Glutamatergic neuron (in vitro differentiated cells): ENCODE measurements at regions not wholly inside any gene's neighbourhood (a gene's known extent, or its start where the extent isn't known, plus 50 kb on each side); places are given as distances from the start of the nearest gene placed in this dataset.

Experiments
- DNase-seq: peaks from one replicate; pipeline ENCODE4 v3.0.0; 2022
- H3K27ac Mint-ChIP-seq: one replicate; pipeline ENCODE4 v1.8.0; 2020; ENCODE audit warnings: mild to moderate bottlenecking, mixed read lengths, inconsistent platforms; ENCODE audit not compliant: unreplicated experiment
- H3K27me3 Mint-ChIP-seq: one replicate; pipeline ENCODE4 v1.8.0; 2020; ENCODE audit warnings: mild to moderate bottlenecking, moderate library complexity, mixed read lengths, inconsistent platforms; ENCODE audit not compliant: unreplicated experiment
- H3K36me3 Mint-ChIP-seq: one replicate; pipeline ENCODE4 v1.8.0; 2020; ENCODE audit warnings: mild to moderate bottlenecking, mixed read lengths, inconsistent platforms; ENCODE audit not compliant: unreplicated experiment
- H3K4me1 Mint-ChIP-seq: one replicate; pipeline ENCODE4 v1.8.0; 2020; ENCODE audit warnings: mild to moderate bottlenecking, low read depth, mixed read lengths, inconsistent platforms; ENCODE audit not compliant: unreplicated experiment
- H3K4me3 Mint-ChIP-seq: one replicate; pipeline ENCODE4 v1.8.0; 2020; ENCODE audit warnings: mild to moderate bottlenecking, mixed read lengths, inconsistent platforms; ENCODE audit not compliant: unreplicated experiment
- H3K9me3 Mint-ChIP-seq: one replicate; pipeline ENCODE4 v1.8.0; 2020; ENCODE audit warnings: mild to moderate bottlenecking, moderate library complexity, mixed read lengths, inconsistent platforms; ENCODE audit not compliant: unreplicated experiment
- CTCF ChIP-seq: fragments of 200-600 bp; sonication (generic); IDR thresholded peaks from one replicate; pipeline ENCODE4 v1.5.0; 2021; ENCODE audit not compliant: partially characterized antibody, unreplicated experiment

GRCh38 chr2:58608146-58608545 lies 367.0 kb upstream of the FANCL start:
- no peaks in the 10 kb centered on the region for H3K27me3 Mint-ChIP-seq
- peak overlapping the region; percentile 60 for H3K27ac Mint-ChIP-seq
- H3K36me3 Mint-ChIP-seq: no peaks in the 10 kb centered on the region
- TF ChIP-seq CTCF: no peak
- no peak overlapping the region for H3K4me3 Mint-ChIP-seq
- peaks cover 26% of the 10 kb centered on the region for H3K4me1 Mint-ChIP-seq
- DNase-seq: no peak
- peaks cover 2% of the 10 kb centered on the region for H3K9me3 Mint-ChIP-seq

GRCh38 chr2:58607448-58607847 lies 366.3 kb upstream of the FANCL start:
- H3K27ac Mint-ChIP-seq: peak overlapping the region; percentile 60

GRCh38 chr2:58606799-58607198 lies 365.7 kb upstream of the FANCL start:
- Mint-ChIP-seq H3K27me3 (no peaks in the 10 kb centered on the region), H3K4me3 (no peak overlapping the region), H3K27ac (peak overlapping the region; percentile 86), H3K4me1 (peaks cover 26% of the 10 kb centered on the region), H3K36me3 (no peaks in the 10 kb centered on the region), H3K9me3 (peaks cover 2% of the 10 kb centered on the region)
- no peak for TF ChIP-seq CTCF
- no peak for DNase-seq

More at GRCh38 chr2:58607448-58607847, 366.3 kb upstream of the FANCL start:
- peaks cover 26% of the 10 kb centered on the region for H3K4me1 Mint-ChIP-seq
- no peaks in the 10 kb centered on the region for H3K27me3 Mint-ChIP-seq
- no peaks in the 10 kb centered on the region for H3K36me3 Mint-ChIP-seq
- no peak for TF ChIP-seq CTCF
- H3K9me3 Mint-ChIP-seq: peaks cover 2% of the 10 kb centered on the region
- DNase-seq: no peak
- H3K4me3 Mint-ChIP-seq: no peak overlapping the region

GRCh38 chr2:58604096-58604495 lies 363.0 kb upstream of the FANCL start:
- peaks cover 22% of the 10 kb centered on the region for H3K4me1 Mint-ChIP-seq
- no peak overlapping the region for H3K27ac Mint-ChIP-seq
- no peak overlapping the region for H3K4me3 Mint-ChIP-seq
- H3K27me3 Mint-ChIP-seq: no peaks in the 10 kb centered on the region
- peaks cover 3% of the 10 kb centered on the region for H3K9me3 Mint-ChIP-seq
- DNase-seq: no peak
- no peak for TF ChIP-seq CTCF
- no peaks in the 10 kb centered on the region for H3K36me3 Mint-ChIP-seq

GRCh38 chr2:58601017-58601416 lies 359.9 kb upstream of the FANCL start:
- no peak overlapping the region for H3K27ac Mint-ChIP-seq
- peaks cover 3% of the 10 kb centered on the region for H3K9me3 Mint-ChIP-seq
- TF ChIP-seq CTCF: no peak
- H3K4me1 Mint-ChIP-seq: no peaks in the 10 kb centered on the region
- no peaks in the 10 kb centered on the region for H3K36me3 Mint-ChIP-seq
- no peak for DNase-seq
- no peaks in the 10 kb centered on the region for H3K27me3 Mint-ChIP-seq
- H3K4me3 Mint-ChIP-seq: no peak overlapping the region
